SJCRH30 (cell line): ENCODE measurements at regions not wholly inside any gene's neighbourhood (a gene's known extent, or its start where the extent isn't known, plus 50 kb on each side); places are given as distances from the start of the nearest gene placed in this dataset.
"Not testable (repeated sequence)": the region's sequence is repeated elsewhere in the genome, so short reads cannot be mapped to it uniquely, and the experiment has no call there.

Experiments used
- DNase-seq, 2 experiments: peaks; one replicate each; pipeline ENCODE4 v3.0.0-alpha.2; 2015 to 2020
- H3K27ac ChIP-seq: fragments of 250-450 bp; sonication (Bioruptor Pico); 2 replicates; pipeline ENCODE4 v1.5.1; 2020; ENCODE audit warnings: mild to moderate bottlenecking, moderate library complexity
- H3K27me3 ChIP-seq: fragments of 250-450 bp; sonication (Bioruptor Pico); 2 replicates; pipeline ENCODE4 v1.5.1; 2020; ENCODE audit warnings: mild to moderate bottlenecking, moderate library complexity
- H3K36me3 ChIP-seq: fragments of 250-450 bp; sonication (Bioruptor Pico); 2 replicates; pipeline ENCODE4 v1.5.1; 2020; ENCODE audit warnings: mild to moderate bottlenecking, moderate library complexity
- H3K4me1 ChIP-seq: fragments of 250-450 bp; sonication (Bioruptor Pico); 2 replicates; pipeline ENCODE4 v1.5.1; 2020; ENCODE audit warnings: mild to moderate bottlenecking, moderate library complexity
- H3K4me3 ChIP-seq: fragments of 250-450 bp; sonication (Bioruptor Pico); 2 replicates; pipeline ENCODE4 v1.5.1; 2020; ENCODE audit warnings: mild to moderate bottlenecking, moderate library complexity
- H3K9me3 ChIP-seq: fragments of 250-450 bp; sonication (Bioruptor Pico); replicated peaks from 2 replicates; pipeline ENCODE4 v1.5.1; 2020; ENCODE audit warnings: mild to moderate bottlenecking, moderate library complexity

DNA sequence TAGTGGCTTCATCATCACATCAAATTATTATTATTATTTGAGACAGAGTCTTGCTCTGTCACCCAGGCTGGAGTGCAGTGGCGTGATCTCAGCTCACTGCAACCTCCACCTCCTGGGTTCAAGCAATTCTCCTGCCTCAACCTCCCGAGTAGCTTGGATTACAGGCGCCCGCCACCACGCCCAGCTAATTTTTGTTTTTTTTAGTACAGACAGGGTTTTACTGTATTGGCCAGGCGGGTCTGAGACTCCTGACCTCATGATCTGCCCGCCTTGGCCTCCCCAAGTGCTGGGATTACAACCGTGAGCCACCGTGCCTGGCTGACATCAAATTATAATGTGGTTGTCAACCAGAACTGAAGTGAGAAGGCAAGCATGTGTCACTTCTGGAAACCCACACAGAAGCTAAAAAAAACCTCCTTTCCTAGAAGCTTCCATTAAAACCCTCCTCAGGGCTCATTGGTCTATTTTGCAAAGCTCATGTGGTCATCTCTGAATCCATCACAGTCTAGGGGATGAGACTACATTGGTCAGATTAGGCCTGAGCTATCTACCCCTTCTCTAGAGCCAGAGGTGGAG lies 75.8 kb upstream of the CARD11 start:
- not testable (repeated sequence) for H3K4me3 ChIP-seq, H3K4me1 ChIP-seq, H3K9me3 ChIP-seq, DNase-seq, H3K27ac ChIP-seq, H3K27me3 ChIP-seq, H3K36me3 ChIP-seq

DNA sequence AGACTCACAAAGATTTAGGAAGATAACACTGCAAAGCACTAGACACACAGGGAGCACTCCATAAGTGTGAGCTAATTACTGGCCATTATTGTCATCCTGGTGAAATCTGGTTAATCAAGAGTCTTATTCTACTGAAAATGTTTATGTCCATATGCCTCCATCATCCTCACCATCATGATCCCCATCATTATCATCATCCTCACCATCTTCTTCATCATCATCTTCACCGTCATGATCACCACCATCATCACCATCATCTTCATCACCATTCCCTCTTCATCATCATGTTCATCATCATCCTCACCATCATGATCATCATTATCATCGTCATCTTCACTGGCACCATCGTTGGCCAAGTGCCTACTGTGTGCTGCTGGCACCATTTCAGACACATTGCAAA lies 76.3 kb upstream of the CARD11 start:
- Histone ChIP-seq H3K4me1 (no peaks in the 10 kb centered on the region), H3K9me3 (no peaks in the 10 kb centered on the region), H3K36me3 (no peaks in the 10 kb centered on the region), H3K27ac (no peak overlapping the region), H3K27me3 (no peaks in the 10 kb centered on the region), H3K4me3 (no peak overlapping the region)
- DNase-seq = no peak

DNA sequence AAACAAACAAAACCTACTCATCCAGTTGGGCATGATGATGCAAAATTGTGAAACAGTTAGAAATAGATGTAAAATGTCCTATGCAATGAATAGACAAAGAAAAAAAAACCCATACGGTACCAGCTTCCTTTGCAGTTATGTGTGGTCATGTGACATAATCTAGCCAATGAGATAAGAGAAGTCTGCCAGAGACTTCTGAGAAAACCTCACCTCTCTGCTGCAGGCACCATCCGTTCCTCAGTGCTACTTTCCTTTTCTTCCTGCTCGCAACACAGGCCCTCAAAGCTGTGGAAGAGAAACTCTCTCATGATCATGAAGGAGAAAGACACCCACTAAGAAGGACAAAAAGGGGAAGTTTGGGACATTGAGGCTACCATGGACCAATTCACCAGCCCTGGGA lies 76.8 kb upstream of the CARD11 start:
- no peak overlapping the region for H3K27ac ChIP-seq
- no peaks in the 10 kb centered on the region for H3K9me3 ChIP-seq
- no peaks in the 10 kb centered on the region for H3K36me3 ChIP-seq
- no peak overlapping the region for H3K4me3 ChIP-seq
- no peaks in the 10 kb centered on the region for H3K27me3 ChIP-seq
- DNase-seq = no peak
- H3K4me1 ChIP-seq = no peaks in the 10 kb centered on the region

DNA sequence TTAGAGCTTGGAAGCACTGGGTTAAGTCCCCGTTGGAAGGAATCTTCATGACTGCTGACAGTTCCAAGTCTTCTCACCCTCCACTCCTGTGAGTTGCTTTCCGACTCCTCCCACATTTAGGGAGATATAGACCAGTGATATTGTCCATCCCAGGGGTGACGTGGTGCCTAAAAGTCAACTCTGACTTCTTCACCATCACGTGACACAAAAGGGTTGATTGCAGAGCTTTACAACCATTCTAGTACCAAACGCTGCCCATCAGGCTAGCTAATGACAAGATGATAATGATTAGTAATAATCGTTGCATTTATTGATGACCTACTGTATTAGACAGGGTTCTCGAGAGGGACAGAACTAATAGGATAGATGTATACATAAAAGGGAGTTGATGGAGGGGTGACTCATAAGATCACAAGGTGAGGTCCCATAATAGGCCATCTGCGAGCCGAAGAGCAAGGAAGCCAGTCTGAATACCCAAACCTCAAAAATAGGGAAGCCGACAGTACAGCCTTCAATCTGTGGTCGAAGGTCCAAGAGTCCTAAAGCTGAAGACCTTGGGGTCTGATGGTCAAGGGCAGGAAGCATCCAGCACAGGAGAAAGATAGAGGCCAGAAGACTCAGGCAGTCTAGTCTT lies 85.3 kb upstream of the CARD11 start:
- Histone ChIP-seq H3K4me1 (0 out of 2 replicates have a peak, but pooled peaks cover 2% of the 10 kb centered on the region), H3K4me3 (no peak overlapping the region), H3K36me3 (no peaks in the 10 kb centered on the region), H3K9me3 (peaks cover 5% of the 10 kb centered on the region), H3K27ac (no peak overlapping the region), H3K27me3 (no peaks in the 10 kb centered on the region)
- DNase-seq = no peak

DNA sequence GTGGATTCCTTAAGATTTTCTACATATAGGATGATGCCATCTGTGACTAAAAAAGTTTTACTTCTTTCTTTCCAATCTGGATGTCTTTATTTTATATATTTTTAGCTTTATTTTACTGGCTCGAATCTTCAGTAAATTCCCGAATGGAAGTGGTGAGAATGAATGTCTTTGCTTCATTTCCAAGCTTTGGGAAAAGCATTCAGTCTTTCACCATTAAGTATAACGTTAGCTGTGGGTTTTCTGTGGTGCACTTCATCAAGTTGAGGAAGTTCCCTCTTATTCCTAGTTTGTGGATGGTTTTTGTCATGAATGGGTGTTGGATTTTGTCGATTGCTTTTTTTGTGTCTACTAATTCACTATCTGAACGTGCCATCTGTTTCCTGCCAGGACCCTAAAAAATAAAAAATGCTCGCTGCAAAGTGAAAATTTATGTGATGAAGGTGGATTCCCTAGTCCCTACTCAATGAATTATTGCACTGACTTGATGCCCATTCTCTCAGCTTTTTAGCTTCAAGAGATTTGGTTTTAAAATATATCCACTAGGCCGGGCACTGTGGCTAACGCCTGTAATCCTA lies 90.2 kb upstream of the CARD11 start:
- peaks cover 5% of the 10 kb centered on the region for H3K9me3 ChIP-seq
- no peak overlapping the region for H3K27ac ChIP-seq
- 0 out of 2 replicates have a peak, but pooled peaks cover 2% of the 10 kb centered on the region for H3K4me1 ChIP-seq
- H3K4me3 ChIP-seq = no peak overlapping the region
- no peak for DNase-seq
- no peaks in the 10 kb centered on the region for H3K36me3 ChIP-seq
- no peaks in the 10 kb centered on the region for H3K27me3 ChIP-seq

DNA sequence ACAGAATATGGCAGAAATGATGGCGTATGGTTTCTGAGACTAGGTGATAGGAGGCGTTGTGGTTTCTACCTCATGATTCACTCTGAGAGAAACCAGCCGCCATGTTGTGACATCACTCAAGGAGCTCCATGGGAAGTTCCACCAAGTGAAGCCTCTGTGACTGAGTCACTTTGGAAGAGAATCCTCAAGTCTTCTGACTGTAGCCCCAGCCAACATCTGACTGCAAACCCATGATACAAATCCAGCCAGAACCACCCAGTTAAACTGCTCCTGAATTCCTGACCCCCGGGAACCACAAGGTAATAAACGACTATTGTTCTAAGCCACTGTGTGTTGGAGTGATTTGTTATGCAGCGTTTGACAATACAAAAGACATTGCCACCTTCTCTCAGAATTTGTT lies 91.1 kb upstream of the CARD11 start:
- Histone ChIP-seq H3K4me1 (no peaks in the 10 kb centered on the region), H3K27me3 (no peaks in the 10 kb centered on the region), H3K27ac (no peak overlapping the region), H3K36me3 (no peaks in the 10 kb centered on the region), H3K4me3 (no peak overlapping the region), H3K9me3 (peaks cover 5% of the 10 kb centered on the region)
- no peak for DNase-seq

DNA sequence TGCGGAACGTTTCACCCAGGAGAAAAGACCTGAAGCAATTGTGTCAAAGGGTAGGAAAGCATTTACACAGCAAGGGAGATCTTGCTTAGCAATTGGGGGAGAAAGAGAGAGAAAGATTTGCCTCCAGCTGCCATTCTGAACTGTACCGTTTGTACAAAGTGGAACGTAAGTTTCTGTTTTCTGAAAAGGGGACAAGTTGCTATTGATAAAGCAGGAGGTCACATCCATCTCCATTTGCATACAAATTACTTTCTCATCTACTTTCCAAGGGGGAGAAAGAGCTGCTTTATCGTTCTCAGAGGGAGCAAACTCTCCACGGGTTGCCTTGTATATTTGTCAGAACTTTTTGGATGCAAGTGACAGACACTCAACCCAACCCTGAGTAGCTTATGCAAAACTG lies 92.0 kb upstream of the CARD11 start:
- no peaks in the 10 kb centered on the region for H3K27me3 ChIP-seq
- H3K4me1 ChIP-seq = no peaks in the 10 kb centered on the region
- no peak for DNase-seq
- no peak overlapping the region for H3K27ac ChIP-seq
- no peaks in the 10 kb centered on the region for H3K36me3 ChIP-seq
- no peak overlapping the region for H3K4me3 ChIP-seq
- peaks cover 5% of the 10 kb centered on the region for H3K9me3 ChIP-seq

DNA sequence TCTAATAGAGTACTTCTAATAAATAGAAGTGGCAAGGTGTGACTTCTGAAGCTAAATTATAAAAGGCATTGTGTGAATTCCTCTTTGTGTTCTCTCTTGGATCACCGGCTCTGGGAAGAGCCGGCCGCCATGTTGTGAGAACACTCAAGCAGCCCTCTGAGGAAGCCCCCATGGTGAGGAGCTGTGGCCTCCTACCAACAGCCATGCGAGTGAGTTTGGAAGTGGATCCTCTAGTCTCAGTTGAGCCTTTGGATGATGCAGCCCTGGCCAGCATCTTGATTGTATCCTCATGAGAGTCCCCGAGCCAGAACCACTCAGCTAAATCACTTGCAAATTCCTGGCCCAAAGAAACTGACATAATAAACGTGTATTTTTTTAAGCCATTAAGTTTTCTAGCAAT lies 94.5 kb upstream of the CARD11 start:
- no peak for DNase-seq
- Histone ChIP-seq H3K36me3 (no peaks in the 10 kb centered on the region), H3K27me3 (no peaks in the 10 kb centered on the region), H3K27ac (no peak overlapping the region), H3K9me3 (no peaks in the 10 kb centered on the region), H3K4me3 (no peak overlapping the region), H3K4me1 (no peaks in the 10 kb centered on the region)

DNA sequence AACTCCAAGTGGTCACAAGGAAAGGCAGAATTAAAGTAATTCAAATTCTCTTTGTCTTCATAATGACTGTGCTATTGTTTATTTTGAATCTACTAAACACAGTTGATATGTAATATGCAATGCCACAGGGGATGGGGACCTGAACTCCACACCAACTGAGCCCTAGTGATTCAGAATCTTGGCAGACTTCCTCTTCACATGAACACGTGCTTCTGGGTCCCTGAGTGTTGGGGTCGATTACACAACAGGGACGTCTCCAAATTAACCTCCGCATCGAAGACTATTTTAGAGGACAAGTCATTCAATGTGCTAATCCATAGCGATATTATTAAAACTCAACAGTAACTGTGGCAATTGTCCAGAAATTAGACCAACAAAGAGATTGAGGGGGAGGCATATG lies 95.3 kb upstream of the CARD11 start:
- Histone ChIP-seq H3K27ac (no peak overlapping the region), H3K36me3 (no peaks in the 10 kb centered on the region), H3K9me3 (no peaks in the 10 kb centered on the region), H3K4me1 (no peaks in the 10 kb centered on the region), H3K4me3 (no peak overlapping the region), H3K27me3 (no peaks in the 10 kb centered on the region)
- no peak for DNase-seq

DNA sequence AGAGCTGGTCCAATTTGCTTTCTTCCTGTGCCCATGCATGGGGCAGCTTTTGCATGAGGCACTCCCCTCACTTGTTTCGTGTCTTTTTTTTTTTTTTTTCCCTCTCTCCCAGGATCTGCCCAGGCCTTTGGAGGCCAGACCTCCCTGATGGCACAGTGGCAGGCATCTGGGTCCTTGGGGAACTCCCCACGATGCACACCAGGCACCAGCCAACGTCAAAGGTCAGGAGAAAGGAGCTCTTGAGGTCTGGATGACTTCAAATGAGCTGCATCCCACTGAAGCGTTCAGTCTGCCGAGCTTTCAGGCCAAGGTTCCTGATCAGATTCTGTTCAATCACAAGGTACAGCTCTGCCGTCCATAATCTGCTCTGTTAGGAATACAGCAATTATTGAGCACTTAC lies 97.2 kb upstream of the CARD11 start:
- H3K9me3 ChIP-seq = no peaks in the 10 kb centered on the region
- DNase-seq = no peak
- H3K27me3 ChIP-seq = no peaks in the 10 kb centered on the region
- no peak overlapping the region for H3K4me3 ChIP-seq
- H3K4me1 ChIP-seq = no peaks in the 10 kb centered on the region
- H3K27ac ChIP-seq = no peak overlapping the region
- no peaks in the 10 kb centered on the region for H3K36me3 ChIP-seq

DNA sequence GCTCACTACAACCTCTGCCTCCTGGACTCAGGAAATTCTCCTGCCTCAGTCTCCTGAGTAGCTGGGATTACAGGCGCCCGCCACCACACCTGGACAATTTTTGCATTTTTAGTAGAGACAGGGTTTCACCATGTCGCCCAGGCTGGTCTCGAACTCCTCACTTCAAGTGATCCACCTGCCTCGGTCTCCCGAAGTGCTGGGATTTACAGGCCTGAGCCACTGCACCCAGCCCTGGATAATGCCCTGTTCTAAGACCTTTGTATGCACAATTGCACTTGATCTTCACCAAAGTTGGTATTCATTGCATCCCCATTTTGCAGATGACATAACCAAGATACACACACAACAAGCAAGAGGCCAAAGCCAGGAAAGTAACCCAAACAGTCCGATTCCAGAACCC lies 97.7 kb upstream of the CARD11 start:
- Histone ChIP-seq H3K4me3 (no peak overlapping the region), H3K36me3 (no peaks in the 10 kb centered on the region), H3K27ac (no peak overlapping the region), H3K4me1 (no peaks in the 10 kb centered on the region), H3K9me3 (no peaks in the 10 kb centered on the region), H3K27me3 (no peaks in the 10 kb centered on the region)
- no peak for DNase-seq

DNA sequence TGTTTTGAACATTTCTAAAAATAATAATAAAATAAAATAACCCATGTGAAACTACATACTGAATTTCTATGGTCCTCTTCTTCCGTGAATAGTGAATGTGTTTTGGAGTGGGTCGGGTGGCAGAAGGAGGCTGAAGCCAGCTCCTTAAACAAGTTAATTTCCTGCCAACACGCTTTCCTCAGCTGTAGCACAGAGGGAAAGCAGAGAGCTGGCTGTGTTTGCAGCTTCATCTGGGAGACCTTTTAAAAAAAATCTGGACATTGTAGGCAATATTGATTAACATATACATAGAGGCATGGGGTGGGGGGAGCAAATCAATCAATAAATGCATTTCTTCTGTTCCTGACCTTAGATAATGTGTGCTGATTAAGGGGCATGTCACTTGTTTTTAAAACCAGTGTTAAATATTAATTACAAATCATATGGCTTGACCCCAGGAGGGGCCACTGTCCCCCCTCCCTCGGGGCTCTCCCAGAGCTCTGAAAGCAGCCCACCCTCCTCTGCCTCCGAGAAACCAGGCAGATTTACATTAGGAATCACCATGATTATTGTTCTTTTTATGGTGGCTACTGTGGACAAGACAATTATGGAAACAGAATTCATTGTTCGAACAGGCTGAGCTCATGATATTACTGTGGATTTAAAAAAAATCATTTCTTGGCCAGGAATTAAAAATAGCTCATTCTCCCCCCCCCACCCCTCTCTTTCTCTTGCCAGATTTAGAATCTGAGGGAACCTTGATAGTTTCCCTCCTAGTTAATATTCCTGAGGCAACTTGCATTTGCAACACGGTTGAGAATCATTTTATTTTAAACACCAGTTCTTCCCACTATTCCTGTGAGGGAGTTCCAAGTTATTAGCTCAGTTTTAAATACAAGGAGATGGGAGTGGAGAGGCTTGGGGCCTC lies 100.5 kb upstream of the CARD11 start:
- no peaks in the 10 kb centered on the region for H3K27me3 ChIP-seq
- no peaks in the 10 kb centered on the region for H3K36me3 ChIP-seq
- no peak for DNase-seq
- no peak overlapping the region for H3K4me3 ChIP-seq
- H3K4me1 ChIP-seq = no peaks in the 10 kb centered on the region
- H3K9me3 ChIP-seq = no peaks in the 10 kb centered on the region
- H3K27ac ChIP-seq = no peak overlapping the region

DNA sequence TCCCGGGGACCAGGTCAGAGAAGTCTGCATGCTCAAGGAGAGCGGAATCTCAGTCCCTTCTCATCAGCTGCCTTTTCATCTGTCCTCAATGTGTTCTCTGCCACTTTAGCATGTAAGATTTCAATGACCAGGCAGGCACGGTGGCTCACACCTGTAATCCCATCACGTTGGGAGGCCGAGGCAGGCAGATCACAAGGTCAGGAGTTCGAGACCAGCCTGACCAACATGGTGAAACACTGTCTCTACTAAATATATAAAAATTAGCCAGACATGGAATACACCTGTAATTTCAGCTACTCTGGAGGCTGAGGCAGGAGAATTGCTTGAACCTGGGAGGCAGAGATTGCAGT lies 101.1 kb upstream of the CARD11 start:
- not testable (repeated sequence) for H3K36me3 ChIP-seq, H3K27ac ChIP-seq, H3K4me3 ChIP-seq, H3K9me3 ChIP-seq, H3K4me1 ChIP-seq, DNase-seq, H3K27me3 ChIP-seq

DNA sequence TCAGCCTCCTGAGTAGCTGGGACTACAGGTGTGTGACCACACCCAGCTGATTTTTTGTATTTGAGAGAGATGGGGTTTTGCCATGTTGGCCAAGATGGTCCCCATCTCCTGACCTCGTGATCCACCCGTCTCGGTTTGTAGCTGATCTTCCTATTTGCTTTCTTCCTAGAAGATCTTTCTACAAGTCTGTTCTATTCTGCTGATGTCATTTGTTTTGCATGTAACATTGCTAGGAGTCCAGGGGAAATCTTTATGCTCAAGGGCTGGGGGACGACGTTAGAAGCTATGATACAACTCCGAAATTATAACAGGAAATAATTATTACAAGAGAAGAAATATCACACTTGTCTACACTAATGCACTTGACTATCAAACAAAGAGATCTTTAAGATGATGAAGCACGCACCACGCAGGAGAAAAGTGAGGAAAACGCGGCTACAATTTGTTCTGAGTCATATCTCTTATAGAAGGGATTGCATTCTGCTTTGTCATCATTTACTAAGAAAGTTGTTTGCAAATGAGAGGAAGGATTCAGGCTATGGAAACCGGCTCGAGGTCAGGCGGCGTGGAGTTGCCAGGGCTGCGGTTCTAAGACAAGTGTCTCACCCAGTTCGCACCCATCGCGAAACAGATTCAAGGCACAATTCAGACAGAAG lies 103.0 kb upstream of the CARD11 start:
- H3K27ac ChIP-seq = no peak overlapping the region
- H3K4me1 ChIP-seq = no peaks in the 10 kb centered on the region
- no peaks in the 10 kb centered on the region for H3K9me3 ChIP-seq
- no peak for DNase-seq
- no peaks in the 10 kb centered on the region for H3K27me3 ChIP-seq
- H3K4me3 ChIP-seq = no peak overlapping the region
- no peaks in the 10 kb centered on the region for H3K36me3 ChIP-seq

DNA sequence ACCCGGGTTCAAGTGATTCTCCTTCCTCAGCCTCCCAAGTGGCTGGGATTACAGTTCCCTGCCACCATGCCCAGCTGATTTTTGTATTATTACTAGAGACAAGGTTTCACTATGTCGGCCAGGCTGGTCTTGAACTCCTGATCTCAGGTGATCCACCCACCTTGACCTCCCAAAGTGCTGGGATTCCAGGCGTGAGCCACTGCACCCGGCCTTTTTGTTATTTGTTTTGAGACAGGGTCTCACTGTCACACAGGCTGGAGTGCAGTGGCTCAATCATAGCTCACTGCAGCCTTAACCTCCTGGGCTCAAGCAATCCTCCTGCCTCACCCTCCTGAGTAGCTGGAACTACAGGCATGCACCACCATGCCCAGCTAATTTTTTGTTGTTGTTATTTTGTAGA lies 104.8 kb upstream of the CARD11 start:
- not testable (repeated sequence) for H3K4me1 ChIP-seq, H3K27me3 ChIP-seq, H3K4me3 ChIP-seq

More for the DNA sequence above, 104.8 kb upstream of the CARD11 start:
- not testable (repeated sequence) for H3K27ac ChIP-seq, DNase-seq, H3K9me3 ChIP-seq, H3K36me3 ChIP-seq
